Calu3 (cell line): ENCODE measurements at regions not wholly inside any gene's neighbourhood (a gene's known extent, or its start where the extent isn't known, plus 50 kb on each side); places are given as distances from the start of the nearest gene placed in this dataset.

Experiments
- BruUV-seq: library from RNA; stranded (reverse); fragments of 400-500 nt; replicated peaks from 2 replicates; lab custom pipeline; 2021; lab: Mats Ljungman, UMichigan
- CTCF ChIA-PET: fragments of 300-600 bp; sonication (Branson Sonifier 250); formaldehyde crosslinking; loops from one replicate; lab custom pipeline; 2022; ENCODE audit warnings: antibody characterized with exemption; lab: Charles Lee
- DNase-seq: peaks from one replicate; pipeline ENCODE4 v3.0.0; 2022
- H3K27ac Mint-ChIP-seq: one replicate; pipeline ENCODE4 v1.8.0; 2022; ENCODE audit warnings: mixed read lengths; ENCODE audit not compliant: unreplicated experiment
- H3K27me3 Mint-ChIP-seq: one replicate; pipeline ENCODE4 v1.8.0; 2022; ENCODE audit warnings: mixed read lengths; ENCODE audit not compliant: unreplicated experiment
- H3K36me3 Mint-ChIP-seq: one replicate; pipeline ENCODE4 v1.8.0; 2022; ENCODE audit warnings: mild to moderate bottlenecking, moderate library complexity, mixed read lengths; ENCODE audit not compliant: insufficient read depth, unreplicated experiment
- H3K4me1 Mint-ChIP-seq: one replicate; pipeline ENCODE4 v1.8.0; 2022; ENCODE audit warnings: mild to moderate bottlenecking, low read depth, mixed read lengths; ENCODE audit not compliant: unreplicated experiment
- H3K4me3 Mint-ChIP-seq: one replicate; pipeline ENCODE4 v1.8.0; 2022; ENCODE audit warnings: mild to moderate bottlenecking, low read depth, moderate library complexity, mixed read lengths; ENCODE audit not compliant: unreplicated experiment
- H3K9me3 Mint-ChIP-seq: one replicate; pipeline ENCODE4 v1.8.0; 2022; ENCODE audit warnings: low read depth, mixed read lengths; ENCODE audit not compliant: unreplicated experiment
- intact Hi-C: fragments of 100-400 bp; cut with micrococcal nuclease; formaldehyde crosslinking; loops from one replicate; pipeline ENCODE4 v1.10.0; 2022; ENCODE audit not compliant: unreplicated experiment
- TF ChIP-seq, protein P1 (sequence below): fragments of 200-600 bp; IDR thresholded peaks from one replicate; pipeline ENCODE4 v1.8.0; 2022; ENCODE audit warnings: antibody characterized with exemption; ENCODE audit not compliant: unreplicated experiment

DNA sequence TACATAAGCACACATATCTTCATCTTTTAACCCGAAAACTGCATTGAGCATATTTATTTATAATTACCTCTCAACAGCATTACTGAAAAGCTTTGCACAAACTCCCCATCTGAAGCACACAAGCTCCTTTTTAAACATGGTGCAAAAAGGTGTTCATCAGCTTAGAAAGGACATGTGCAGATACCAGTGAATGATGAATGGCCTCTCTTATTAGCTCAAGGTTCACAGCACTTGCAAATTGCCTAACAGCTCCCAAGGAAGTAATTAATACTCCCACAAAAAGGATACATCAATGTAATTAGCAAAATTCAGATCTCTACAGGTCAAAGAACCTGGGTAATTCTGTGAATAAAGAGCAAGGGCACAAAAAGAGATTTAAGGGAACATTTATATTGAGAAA is 422.0 kb downstream of the HINT1 start:
- TF ChIP-seq, protein P1, sequence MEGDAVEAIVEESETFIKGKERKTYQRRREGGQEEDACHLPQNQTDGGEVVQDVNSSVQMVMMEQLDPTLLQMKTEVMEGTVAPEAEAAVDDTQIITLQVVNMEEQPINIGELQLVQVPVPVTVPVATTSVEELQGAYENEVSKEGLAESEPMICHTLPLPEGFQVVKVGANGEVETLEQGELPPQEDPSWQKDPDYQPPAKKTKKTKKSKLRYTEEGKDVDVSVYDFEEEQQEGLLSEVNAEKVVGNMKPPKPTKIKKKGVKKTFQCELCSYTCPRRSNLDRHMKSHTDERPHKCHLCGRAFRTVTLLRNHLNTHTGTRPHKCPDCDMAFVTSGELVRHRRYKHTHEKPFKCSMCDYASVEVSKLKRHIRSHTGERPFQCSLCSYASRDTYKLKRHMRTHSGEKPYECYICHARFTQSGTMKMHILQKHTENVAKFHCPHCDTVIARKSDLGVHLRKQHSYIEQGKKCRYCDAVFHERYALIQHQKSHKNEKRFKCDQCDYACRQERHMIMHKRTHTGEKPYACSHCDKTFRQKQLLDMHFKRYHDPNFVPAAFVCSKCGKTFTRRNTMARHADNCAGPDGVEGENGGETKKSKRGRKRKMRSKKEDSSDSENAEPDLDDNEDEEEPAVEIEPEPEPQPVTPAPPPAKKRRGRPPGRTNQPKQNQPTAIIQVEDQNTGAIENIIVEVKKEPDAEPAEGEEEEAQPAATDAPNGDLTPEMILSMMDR, result no peak
- H3K4me1 Mint-ChIP-seq, result no peaks in the 10 kb centered on the region
- DNase-seq, result no peak
- H3K4me3 Mint-ChIP-seq, result no peak overlapping the region
- H3K36me3 Mint-ChIP-seq, result no peaks in the 10 kb centered on the region
- no TSS peak for BruUV-seq
- intact Hi-C loops, result no loop called here
- H3K9me3 Mint-ChIP-seq, result peaks cover 7% of the 10 kb centered on the region
- CTCF ChIA-PET, result interaction anchor here (0.5 kb wide), 1 partner anchor 454 kb away, joined by 3 read pairs; no protein-coding TSS in a partner anchor
- no peak overlapping the region for H3K27ac Mint-ChIP-seq
- no peaks in the 10 kb centered on the region for H3K27me3 Mint-ChIP-seq

DNA sequence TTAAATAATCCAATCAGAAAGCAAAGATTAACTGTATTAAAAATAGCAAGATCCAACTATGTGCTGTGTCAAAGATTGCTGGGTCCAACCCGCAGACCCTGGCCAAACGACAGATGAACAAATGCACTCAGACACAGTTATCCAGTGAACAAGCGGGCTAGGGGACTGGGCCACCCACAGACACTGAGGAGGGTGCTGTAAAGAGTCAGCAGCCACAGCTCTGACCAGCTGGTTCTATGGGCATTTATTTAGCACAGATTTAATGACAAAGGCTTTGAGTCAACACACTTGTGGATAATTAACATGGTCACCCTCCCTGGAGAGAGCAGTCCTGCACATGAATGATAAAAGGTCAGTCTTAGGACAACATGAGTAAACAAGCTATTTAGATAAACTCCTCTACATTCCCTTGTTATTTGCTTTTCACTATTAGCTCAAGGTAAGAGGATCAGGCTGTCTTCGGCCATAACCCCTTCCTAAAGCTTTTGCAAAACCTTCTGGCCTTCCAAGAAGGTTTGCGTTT is 424.9 kb downstream of the HINT1 start:
- no peak for DNase-seq
- no TSS peak for BruUV-seq
- Mint-ChIP-seq H3K9me3 (peaks cover 3% of the 10 kb centered on the region), H3K4me3 (no peak overlapping the region), H3K27ac (no peak overlapping the region), H3K4me1 (no peaks in the 10 kb centered on the region), H3K27me3 (no peaks in the 10 kb centered on the region), H3K36me3 (no peaks in the 10 kb centered on the region)
- TF ChIP-seq, protein P1, result no peak
- CTCF ChIA-PET, result interaction anchor here (0.6 kb wide), 1 partner anchor 987 kb away, joined by 3 read pairs; no protein-coding TSS in a partner anchor
- intact Hi-C loops, result no loop called here

DNA sequence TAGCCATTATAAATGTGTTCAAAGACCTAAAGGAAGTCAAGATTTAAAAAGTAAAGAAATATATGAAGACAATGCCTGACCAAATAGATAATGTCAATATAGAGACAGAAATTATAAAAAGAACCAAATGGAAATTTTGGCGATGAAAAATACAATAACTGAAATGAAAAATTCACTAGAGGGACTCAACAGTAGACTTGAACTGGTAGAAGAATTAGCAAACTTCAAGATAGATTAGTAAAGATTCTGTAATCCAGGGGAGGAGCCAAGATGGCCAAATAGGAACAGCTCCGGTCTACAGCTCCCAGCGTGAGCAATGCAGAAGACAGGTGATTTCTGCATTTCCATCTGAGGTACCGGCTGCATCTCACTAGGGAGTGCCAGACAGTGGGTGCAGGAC is 433.2 kb downstream of the HINT1 start:
- H3K36me3 Mint-ChIP-seq, result no peaks in the 10 kb centered on the region
- TF ChIP-seq, protein P1, result no peak
- H3K4me1 Mint-ChIP-seq, result no peaks in the 10 kb centered on the region
- H3K9me3 Mint-ChIP-seq, result peaks cover 4% of the 10 kb centered on the region
- BruUV-seq, result no TSS peak
- CTCF ChIA-PET, result no interaction called here
- intact Hi-C loops, result no loop called here
- no peaks in the 10 kb centered on the region for H3K27me3 Mint-ChIP-seq
- H3K4me3 Mint-ChIP-seq, result no peak overlapping the region
- no peak overlapping the region for H3K27ac Mint-ChIP-seq
- DNase-seq, result no peak

DNA sequence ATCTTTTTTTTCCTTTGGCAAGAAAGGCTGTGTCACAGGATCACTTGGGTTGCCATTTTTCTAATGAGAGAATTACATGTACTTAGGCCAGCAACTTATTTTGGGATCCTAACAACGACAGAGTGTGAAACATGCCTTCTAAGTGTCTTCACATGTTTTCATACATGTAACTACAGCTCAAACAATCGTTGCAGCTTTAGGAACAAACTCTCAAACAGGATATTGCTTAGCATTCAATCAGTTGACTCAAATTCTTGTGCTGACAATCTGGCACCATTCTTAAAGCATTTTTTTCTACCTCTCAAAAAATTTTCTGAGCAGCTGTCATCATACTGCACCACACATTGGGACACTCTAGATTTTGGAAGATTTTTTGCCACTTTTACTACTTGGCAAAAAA is 435.5 kb downstream of the HINT1 start:
- TF ChIP-seq, protein P1, result no peak
- peaks cover 4% of the 10 kb centered on the region for H3K9me3 Mint-ChIP-seq
- H3K4me3 Mint-ChIP-seq, result no peak overlapping the region
- CTCF ChIA-PET, result no interaction called here
- no peaks in the 10 kb centered on the region for H3K27me3 Mint-ChIP-seq
- no peak for DNase-seq
- no peaks in the 10 kb centered on the region for H3K36me3 Mint-ChIP-seq
- H3K27ac Mint-ChIP-seq, result no peak overlapping the region
- no TSS peak for BruUV-seq
- H3K4me1 Mint-ChIP-seq, result no peaks in the 10 kb centered on the region
- intact Hi-C loops, result loop anchor here (10.0 kb wide), 2 partner anchors 385 to 825 kb away; partner anchors contain the start of gene CHSY3
